Neural progenitor cell (in vitro differentiated cells): ENCODE measurements at regions not wholly inside any gene's neighbourhood (a gene's known extent, or its start where the extent isn't known, plus 50 kb on each side); places are given as distances from the start of the nearest gene placed in this dataset.

Experiments used
- CTCF ChIP-seq: fragments of 200-600 bp; sonication (generic); IDR thresholded peaks from 2 replicates; pipeline ENCODE4 v1.5.1; 2017; ENCODE audit warnings: antibody characterized with exemption, mild to moderate bottlenecking
- EZH2 ChIP-seq: fragments of 200-600 bp; sonication (generic); IDR thresholded peaks from 2 replicates; pipeline ENCODE4 v1.6.1; 2017; ENCODE audit warnings: antibody characterized with exemption, mild to moderate bottlenecking, moderate library complexity

GRCh38 chr3:22960105-22960984 lies 242.8 kb upstream of the UBE2E2 start:
- peak; percentile 82 for TF ChIP-seq CTCF
- TF ChIP-seq EZH2: no peak
